Gastroesophageal sphincter (tissue), 4 donors: ENCODE measurements at regions not wholly inside any gene's neighbourhood (a gene's known extent, or its start where the extent isn't known, plus 50 kb on each side); places are given as distances from the start of the nearest gene placed in this dataset.
A peak's percentile ranks its signal among the peaks of the same experiment; 100 is the strongest.

Experiments used
- ATAC-seq: fragments of 150-250 bp; one replicate; pipeline ENCODE4 v1.9.1; 2016; ENCODE audit warnings: mild to moderate bottlenecking, moderate library complexity
- H3K27ac ChIP-seq, 4 donors: fragments of 200-600 bp; sonication (generic) in 3 of 4; 1 replicate in 3 of 4; 2 replicates in 1 of 4; pipeline ENCODE4 v1.5.1; 2016 to 2019
- H3K27me3 ChIP-seq: fragments of 200-600 bp; sonication (generic); one replicate; pipeline ENCODE4 v1.5.1; 2019
- H3K36me3 ChIP-seq, 2 donors: fragments of 200-600 bp; sonication (generic); one replicate each; pipeline ENCODE4 v1.5.1; 2019; ENCODE audit warnings: control low read depth in 1 of 2
- H3K4me1 ChIP-seq, 3 donors: fragments of 200-600 bp; sonication (generic); 1 replicate in 2 of 3; 2 replicates in 1 of 3; pipeline ENCODE4 v1.5.1; 2016 to 2019; ENCODE audit warnings: control low read depth in 2 of 3
- H3K4me3 ChIP-seq, 2 donors: fragments of 200-600 bp; sonication (generic); one replicate each; pipeline ENCODE4 v1.5.1; 2019; ENCODE audit warnings: mild to moderate bottlenecking in 1 of 2, moderate library complexity in 1 of 2
- H3K9me3 ChIP-seq, 3 donors: fragments of 200-600 bp; sonication (generic); one replicate each; pipeline ENCODE4 v1.5.1; 2017 to 2019; ENCODE audit warnings: control low read depth in 2 of 3
- CTCF ChIP-seq, 4 experiments: fragments of 200-600 bp in 2 of 4; fragments of 450-650 bp in 2 of 4; sonication (generic) in 1 of 4; IDR thresholded peaks; one replicate each; pipeline ENCODE4 v1.5.1; 2017 to 2019; ENCODE audit warnings: antibody characterized with exemption in 4 of 4, mild to moderate bottlenecking in 2 of 4, moderate library complexity in 2 of 4
- EP300 ChIP-seq: sonication (generic); formaldehyde crosslinking; IDR thresholded peaks from one replicate; pipeline ENCODE4 v1.6.1; 2017; ENCODE audit warnings: antibody characterized with exemption, mild to moderate bottlenecking
- POLR2A ChIP-seq, 2 donors: fragments of 450-650 bp; IDR thresholded peaks; one replicate each; pipeline ENCODE4 v1.6.1; 2017; ENCODE audit warnings: antibody characterized with exemption in 2 of 2, mild to moderate bottlenecking in 2 of 2, moderate library complexity in 1 of 2
- POLR2AphosphoS5 ChIP-seq: sonication (generic); formaldehyde crosslinking; IDR thresholded peaks from one replicate; pipeline ENCODE4 v1.6.1; 2017; ENCODE audit warnings: antibody characterized with exemption
- WGBS, 2 donors: methylation state at CpG; one replicate each; pipeline ENCODE4 v1.1.5; 2018; ENCODE audit warnings: low coverage in 1 of 2; 5-methylcytosine and 5-hydroxymethylcytosine counted together

- TF ChIP-seq EP300, result no peak
- WGBS, 2 donors, result 8 to 21% methylated on average over 1 of the region's 1 CpG
- ATAC-seq, result no peak
Observed at GRCh38 chr3:110184536-110184935, 847.2 kb upstream of the DPPA4 start.

DNA sequence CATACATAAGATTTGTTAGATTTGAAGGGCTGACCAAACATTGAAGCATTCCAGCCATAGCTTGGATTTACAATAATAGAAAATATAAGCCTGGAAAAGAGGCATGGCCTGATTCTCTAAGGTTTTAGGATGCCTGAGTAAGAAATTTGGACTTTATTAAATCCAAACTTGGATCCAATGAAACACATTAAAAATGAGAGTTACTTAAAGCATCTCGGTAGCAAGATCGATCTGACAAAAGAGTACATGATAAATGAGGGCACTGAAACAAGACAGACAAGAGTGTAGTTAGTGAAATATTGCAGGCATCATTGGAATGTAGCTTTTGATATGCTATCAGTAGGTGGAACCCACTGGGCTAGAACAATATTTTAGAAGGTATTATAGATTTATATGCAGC is 855.7 kb upstream of the DPPA4 start:
- WGBS, 2 donors, result 47 to 79% methylated on average over 2 of the region's 2 CpGs
- no peak overlapping the region for H3K4me3 ChIP-seq
- no peak for ATAC-seq
- H3K27me3 ChIP-seq, result no peaks in the 10 kb centered on the region
- H3K4me1 ChIP-seq, result no peaks in the 10 kb centered on the region
- H3K9me3 ChIP-seq, result no peaks in the 10 kb centered on the region
- no peak for TF ChIP-seq EP300
- TF ChIP-seq POLR2A (IDR thresholded peaks at IDR 0.05), result no peak
- TF ChIP-seq POLR2AphosphoS5, result no peak
- TF ChIP-seq CTCF (IDR thresholded peaks at IDR 0.05), result no peak
- no peak overlapping the region for H3K27ac ChIP-seq
- H3K36me3 ChIP-seq, result no peaks in the 10 kb centered on the region

More at GRCh38 chr3:110184536-110184935, 847.2 kb upstream of the DPPA4 start:
- Histone ChIP-seq H3K27me3 (no peaks in the 10 kb centered on the region), H3K36me3 (no peaks in the 10 kb centered on the region), H3K4me1 (peaks cover 0 to 30% (median 0%) of the 10 kb centered on the region in 3 donors), H3K4me3 (no peak overlapping the region), H3K9me3 (no peaks in the 10 kb centered on the region), H3K27ac (no peak overlapping the region)

- 40 to 87% methylated on average over 3 to 5 of the region's 12 CpGs for WGBS, 2 donors
- peak; percentile 39 for ATAC-seq
- peaks cover 0 to 29% (median 0%) of the 10 kb centered on the region in 3 donors for H3K9me3 ChIP-seq
- H3K4me1 ChIP-seq, result no peaks in the 10 kb centered on the region
- no peaks in the 10 kb centered on the region for H3K36me3 ChIP-seq
- TF ChIP-seq EP300, result no peak
- TF ChIP-seq POLR2AphosphoS5, result no peak
- no peak for TF ChIP-seq POLR2A (IDR thresholded peaks at IDR 0.05)
- no peak for TF ChIP-seq CTCF (IDR thresholded peaks at IDR 0.05)
- no peak overlapping the region for H3K4me3 ChIP-seq
- no peak overlapping the region for H3K27ac ChIP-seq
- no peaks in the 10 kb centered on the region for H3K27me3 ChIP-seq
Observed at GRCh38 chr3:110198717-110199587, 861.6 kb upstream of the DPPA4 start.

DNA sequence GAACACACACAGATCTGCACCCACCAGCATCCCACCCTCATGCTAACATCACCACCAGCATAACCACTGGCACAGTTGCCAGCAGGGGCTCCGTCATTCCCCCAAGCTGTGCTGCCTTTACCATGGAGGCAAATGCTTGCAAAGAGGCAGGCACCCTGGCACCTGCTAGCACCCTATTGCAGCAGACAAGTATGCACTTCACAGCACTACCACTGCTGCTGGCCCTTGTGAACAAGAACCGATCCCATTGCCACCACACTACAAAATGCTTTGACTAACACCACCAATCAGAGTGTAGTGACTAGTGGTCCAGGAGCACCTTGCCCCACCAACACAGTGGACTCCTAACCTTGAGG is 862.2 kb upstream of the DPPA4 start:
- TF ChIP-seq CTCF (IDR thresholded peaks at IDR 0.05) (no peak), POLR2AphosphoS5 (no peak), POLR2A (IDR thresholded peaks at IDR 0.05) (no peak), EP300 (no peak)
- 100% methylated on average over 1 of the region's 2 CpGs for WGBS, 2 donors
- no peak for ATAC-seq
- Histone ChIP-seq H3K9me3 (peaks cover 0 to 29% (median 0%) of the 10 kb centered on the region in 3 donors), H3K27me3 (no peaks in the 10 kb centered on the region), H3K36me3 (no peaks in the 10 kb centered on the region), H3K27ac (no peak overlapping the region), H3K4me3 (no peak overlapping the region), H3K4me1 (no peaks in the 10 kb centered on the region)

DNA sequence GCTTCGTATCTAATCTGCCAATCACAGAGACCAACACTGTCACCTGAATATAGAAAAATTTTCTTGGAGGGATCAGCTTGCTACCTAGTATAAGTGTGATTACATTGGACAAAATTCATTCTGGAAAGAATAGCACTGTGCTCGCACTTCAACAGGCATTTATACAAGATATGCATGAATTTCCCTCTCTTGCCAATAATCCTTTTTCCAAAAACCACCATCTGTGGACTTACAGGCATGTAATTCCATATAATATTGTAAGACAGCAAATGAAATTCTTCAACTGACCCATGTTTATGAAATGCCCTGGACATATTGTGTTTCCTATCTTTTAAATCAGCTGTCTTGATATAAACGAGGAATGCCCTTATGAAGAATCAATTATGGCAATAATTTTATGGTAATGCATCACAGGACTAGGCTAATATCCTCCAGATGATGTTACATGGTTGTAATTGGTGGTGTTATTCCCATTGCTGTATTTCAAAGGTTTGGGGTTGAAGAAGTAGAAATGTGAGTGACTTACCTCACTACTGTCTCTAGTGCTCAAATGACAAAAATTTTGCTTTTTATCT is 861.4 kb upstream of the NECTIN3 start:
- Histone ChIP-seq H3K4me3 (no peak overlapping the region), H3K27ac (no peak overlapping the region), H3K9me3 (no peaks in the 10 kb centered on the region), H3K36me3 (no peaks in the 10 kb centered on the region), H3K27me3 (no peaks in the 10 kb centered on the region), H3K4me1 (no peaks in the 10 kb centered on the region)
- WGBS, 2 donors, result 71 to 82% methylated on average over 3 of the region's 3 CpGs
- no peak for ATAC-seq
- TF ChIP-seq EP300 (no peak), POLR2AphosphoS5 (no peak), CTCF (IDR thresholded peaks at IDR 0.05) (no peak), POLR2A (IDR thresholded peaks at IDR 0.05) (no peak)
